ENCODE measurements at regions not wholly inside any gene's neighbourhood (a gene's known extent, or its start where the extent isn't known, plus 50 kb on each side); places are given as distances from the start of the nearest gene placed in this dataset.

DNA sequence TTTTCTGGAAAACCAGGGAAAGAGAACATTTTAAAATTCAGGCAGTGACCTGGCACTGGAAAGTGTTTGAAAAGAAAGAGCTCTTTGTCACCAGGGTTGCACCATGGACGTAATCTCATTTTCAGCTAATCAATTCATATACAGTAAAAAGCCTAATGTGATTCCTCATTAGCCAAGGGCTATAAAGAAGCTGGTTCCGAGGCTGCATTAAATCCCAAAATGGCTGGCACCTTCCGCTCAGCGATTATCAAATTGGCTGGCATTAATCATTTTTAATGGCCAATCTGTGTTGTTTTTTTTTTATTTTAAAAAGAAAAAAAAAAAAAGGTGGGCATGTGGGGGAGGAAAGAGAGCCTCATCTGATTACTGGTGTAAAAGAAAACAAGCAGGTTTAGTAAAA lies 341.4 kb downstream of the RAB28 start:
- Histone ChIP-seq H3K9me2 (ENCODE audit: insufficient read depth, low read length) (no peaks in the 10 kb centered on the region), H3K36me3 (ENCODE audit: insufficient read depth, low read length) (no peaks in the 10 kb centered on the region), H3K9me3 (ENCODE audit: low read length) (no peaks in the 10 kb centered on the region), H3K27me3 (ENCODE audit: insufficient read depth, low read depth, low read length) (no peaks in the 10 kb centered on the region), H3K27ac (ENCODE audit: low read length) (no peak overlapping the region), H3K9ac (ENCODE audit: low read length) (no peak overlapping the region), H4K20me1 (ENCODE audit: insufficient read depth) (no peaks in the 10 kb centered on the region), H3K4me3 (ENCODE audit: low read length) (no peak overlapping the region), H3K79me2 (replicated peaks; ENCODE audit: insufficient read depth, low read length) (no peaks in the 10 kb centered on the region), H2AFZ (ENCODE audit: low read depth, low read length) (no peak overlapping the region), H3K4me2 (ENCODE audit: low read length) (no peak overlapping the region), H3F3A (ENCODE audit: insufficient read depth, low read length, poor library complexity, severe bottlenecking) (no peaks in the 10 kb centered on the region)
- no peak for TF ChIP-seq CTCF (IDR thresholded peaks at IDR 0.05; ENCODE audit: poor library complexity, severe bottlenecking)
- no peak for TF ChIP-seq REST (IDR thresholded peaks at IDR 0.05; ENCODE audit: borderline replicate concordance)
- no peak for TF ChIP-seq TAF1 (IDR thresholded peaks at IDR 0.05; ENCODE audit: low read depth)
- no peak for TF ChIP-seq RAD21 (conservative IDR thresholded peaks at IDR 0.05)
- TF ChIP-seq EZH2 (IDR thresholded peaks at IDR 0.05; ENCODE audit: borderline replicate concordance, insufficient read depth, low read length, poor library complexity, severe bottlenecking), result no peak

DNA sequence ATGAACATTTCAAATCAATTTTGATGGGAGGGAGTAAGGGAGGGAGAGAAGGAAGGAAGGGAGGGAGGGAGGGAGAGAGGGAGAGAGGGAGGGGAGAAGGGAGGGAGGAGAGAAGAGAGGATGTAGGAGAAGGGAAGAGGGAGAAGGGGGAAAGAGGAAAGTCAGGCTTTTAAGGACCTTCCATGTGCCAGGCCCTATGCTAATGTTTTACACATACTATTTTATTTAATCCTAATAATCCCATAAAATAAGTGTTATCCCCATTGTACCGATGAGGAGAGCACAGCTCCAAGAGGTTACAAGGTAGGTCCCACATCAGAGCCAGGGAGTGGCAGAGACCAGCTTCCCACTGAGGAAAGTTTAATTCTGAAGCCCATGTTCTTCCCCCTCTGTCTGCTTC lies 341.9 kb downstream of the RAB28 start:
- Histone ChIP-seq H3K4me2 (ENCODE audit: low read length) (no peak overlapping the region), H3K36me3 (ENCODE audit: insufficient read depth, low read length) (no peaks in the 10 kb centered on the region), H2AFZ (ENCODE audit: low read depth, low read length) (no peak overlapping the region), H3F3A (ENCODE audit: insufficient read depth, low read length, poor library complexity, severe bottlenecking) (no peaks in the 10 kb centered on the region), H3K9me2 (ENCODE audit: insufficient read depth, low read length) (no peaks in the 10 kb centered on the region), H3K9ac (ENCODE audit: low read length) (no peak overlapping the region), H3K27me3 (ENCODE audit: insufficient read depth, low read depth, low read length) (no peaks in the 10 kb centered on the region), H3K4me3 (ENCODE audit: low read length) (no peak overlapping the region), H4K20me1 (ENCODE audit: insufficient read depth) (no peaks in the 10 kb centered on the region), H3K9me3 (ENCODE audit: low read length) (no peaks in the 10 kb centered on the region), H3K79me2 (replicated peaks; ENCODE audit: insufficient read depth, low read length) (no peaks in the 10 kb centered on the region), H3K27ac (ENCODE audit: low read length) (no peak overlapping the region)
- no peak for TF ChIP-seq SMC3 (conservative IDR thresholded peaks at IDR 0.05; ENCODE audit: poor library complexity)
- TF ChIP-seq MXI1 (conservative IDR thresholded peaks at IDR 0.05; ENCODE audit: poor library complexity, severe bottlenecking), result no peak
- no peak for TF ChIP-seq TAF1 (IDR thresholded peaks at IDR 0.05; ENCODE audit: low read depth)
- no peak for TF ChIP-seq POLR2AphosphoS5 (IDR thresholded peaks at IDR 0.05)
- TF ChIP-seq REST (IDR thresholded peaks at IDR 0.05; ENCODE audit: borderline replicate concordance), result no peak
- TF ChIP-seq RAD21 (conservative IDR thresholded peaks at IDR 0.05), result no peak
- no peak for TF ChIP-seq CTCF (IDR thresholded peaks at IDR 0.05; ENCODE audit: poor library complexity, severe bottlenecking)
- TF ChIP-seq EZH2 (IDR thresholded peaks at IDR 0.05; ENCODE audit: borderline replicate concordance, insufficient read depth, low read length, poor library complexity, severe bottlenecking), result no peak
- no peak for TF ChIP-seq EP300 (conservative IDR thresholded peaks at IDR 0.05; ENCODE audit: poor library complexity, severe bottlenecking)
